ENCODE measurements at regions not wholly inside any gene's neighbourhood (a gene's known extent, or its start where the extent isn't known, plus 50 kb on each side); places are given as distances from the start of the nearest gene placed in this dataset.

GRCh38 chr9:88044200-88044599, 69.9 kb upstream of the CDK20 start:
- no peak for TF ChIP-seq CTCF (conservative IDR thresholded peaks at IDR 0.05; ENCODE audit: low read length)
- no peak for TF ChIP-seq EZH2phosphoT487 (IDR thresholded peaks at IDR 0.05; ENCODE audit: borderline replicate concordance, low read depth, low read length)
- Histone ChIP-seq H3K79me2 (ENCODE audit: insufficient read depth, low read depth, low read length) (no peaks in the 10 kb centered on the region), H4K20me1 (ENCODE audit: insufficient read depth, low read length) (no peaks in the 10 kb centered on the region), H3K36me3 (ENCODE audit: insufficient read depth, low read length) (no peaks in the 10 kb centered on the region), H3K4me3 (ENCODE audit: low read depth, low read length, poor library complexity, severe bottlenecking) (no peak overlapping the region), H3K4me2 (ENCODE audit: low read length) (no peak overlapping the region), H3K27ac (ENCODE audit: low read depth, low read length, poor library complexity, severe bottlenecking) (no peak overlapping the region), H3K9me3 (ENCODE audit: low read length) (no peaks in the 10 kb centered on the region), H3K9me2 (ENCODE audit: insufficient read depth, low read length) (no peaks in the 10 kb centered on the region), H3K4me1 (ENCODE audit: insufficient read depth, low read length, poor library complexity, severe bottlenecking) (no peaks in the 10 kb centered on the region), H2AFZ (ENCODE audit: low read length) (no peak overlapping the region)
- POLR2A ChIA-PET, result no interaction called here
- CTCF ChIA-PET (ENCODE audit: unreplicated experiment), result no interaction called here
- DNase-seq (ENCODE audit: low spot score), result no peak
- no TSS peak for BruUV-seq (replicated peaks)
- intact Hi-C loops (cut with micrococcal nuclease; ENCODE audit: unreplicated experiment), result no loop called here

GRCh38 chr9:88043647-88044046, 69.3 kb upstream of the CDK20 start:
- Histone ChIP-seq H3K9me3 (ENCODE audit: low read length) (no peaks in the 10 kb centered on the region), H4K20me1 (ENCODE audit: insufficient read depth, low read length) (no peaks in the 10 kb centered on the region), H3K4me1 (ENCODE audit: insufficient read depth, low read length, poor library complexity, severe bottlenecking) (no peaks in the 10 kb centered on the region), H3K79me2 (ENCODE audit: insufficient read depth, low read depth, low read length) (no peaks in the 10 kb centered on the region), H3K4me2 (ENCODE audit: low read length) (no peak overlapping the region), H2AFZ (ENCODE audit: low read length) (no peak overlapping the region), H3K36me3 (ENCODE audit: insufficient read depth, low read length) (no peaks in the 10 kb centered on the region), H3K9me2 (ENCODE audit: insufficient read depth, low read length) (no peaks in the 10 kb centered on the region), H3K4me3 (ENCODE audit: low read depth, low read length, poor library complexity, severe bottlenecking) (no peak overlapping the region), H3K27ac (ENCODE audit: low read depth, low read length, poor library complexity, severe bottlenecking) (no peak overlapping the region)
- intact Hi-C loops (cut with micrococcal nuclease; ENCODE audit: unreplicated experiment), result no loop called here
- CTCF ChIA-PET (ENCODE audit: unreplicated experiment), result no interaction called here
- DNase-seq (ENCODE audit: low spot score), result no peak
- POLR2A ChIA-PET, result no interaction called here
- TF ChIP-seq EZH2phosphoT487 (IDR thresholded peaks at IDR 0.05; ENCODE audit: borderline replicate concordance, low read depth, low read length) (no peak), CTCF (conservative IDR thresholded peaks at IDR 0.05; ENCODE audit: low read length) (no peak)
- BruUV-seq (replicated peaks), result no TSS peak

- H3K36me3 ChIP-seq (ENCODE audit: insufficient read depth, low read length), result no peaks in the 10 kb centered on the region
- POLR2A ChIA-PET, result interaction anchor here (0.6 kb wide), 1 partner anchor 519 kb away, joined by 5 read pairs; no protein-coding TSS in a partner anchor
- H2AFZ ChIP-seq (ENCODE audit: low read length), result no peak overlapping the region
- no peaks in the 10 kb centered on the region for H3K79me2 ChIP-seq (ENCODE audit: insufficient read depth, low read depth, low read length)
- no peaks in the 10 kb centered on the region for H3K9me3 ChIP-seq (ENCODE audit: low read length)
- no peaks in the 10 kb centered on the region for H4K20me1 ChIP-seq (ENCODE audit: insufficient read depth, low read length)
- no TSS peak for BruUV-seq (replicated peaks)
- H3K9me2 ChIP-seq (ENCODE audit: insufficient read depth, low read length), result no peaks in the 10 kb centered on the region
- no peaks in the 10 kb centered on the region for H3K4me1 ChIP-seq (ENCODE audit: insufficient read depth, low read length, poor library complexity, severe bottlenecking)
- TF ChIP-seq CTCF (conservative IDR thresholded peaks at IDR 0.05; ENCODE audit: low read length) (peak; percentile 19; the same call in 1 of the 2 replicates), EZH2phosphoT487 (IDR thresholded peaks at IDR 0.05; ENCODE audit: borderline replicate concordance, low read depth, low read length) (no peak)
- H3K4me2 ChIP-seq (ENCODE audit: low read length), result no peak overlapping the region
- intact Hi-C loops (cut with micrococcal nuclease; ENCODE audit: unreplicated experiment), result no loop called here
- no peak overlapping the region for H3K4me3 ChIP-seq (ENCODE audit: low read depth, low read length, poor library complexity, severe bottlenecking)
- no peak overlapping the region for H3K27ac ChIP-seq (ENCODE audit: low read depth, low read length, poor library complexity, severe bottlenecking)
- no peak for DNase-seq (ENCODE audit: low spot score)
- CTCF ChIA-PET (ENCODE audit: unreplicated experiment), result no interaction called here
Measured at GRCh38 chr9:88041447-88041846, 67.1 kb upstream of the CDK20 start.
